Stimulated activated CD4-positive, alpha-beta T cell treated with anti-CD3 and anti-CD28 coated beads, Interleukin-12 subunit alpha, Interleukin-12 subunit beta, amount 100 ng/mL, for 4 hours (primary cell): ENCODE measurements at regions not wholly inside any gene's neighbourhood (a gene's known extent, or its start where the extent isn't known, plus 50 kb on each side); places are given as distances from the start of the nearest gene placed in this dataset.

Source experiments
- DNase-seq: peaks from one replicate; pipeline ENCODE4 v3.0.0-alpha.2; 2020

- DNase-seq = no peak
Measured at GRCh38 chr20:6886065-6886729, 118.7 kb downstream of the BMP2 start.

GRCh38 chr20:6887966-6888365 is 120.5 kb downstream of the BMP2 start:
- DNase-seq = no peak

GRCh38 chr20:6888736-6889395 is 121.4 kb downstream of the BMP2 start:
- no peak for DNase-seq

GRCh38 chr20:6892724-6893123 is 125.2 kb downstream of the BMP2 start:
- DNase-seq = no peak

- DNase-seq = no peak
Measured at GRCh38 chr20:6898928-6899327, 131.4 kb downstream of the BMP2 start.

GRCh38 chr20:6906871-6907270 is 139.4 kb downstream of the BMP2 start:
- no peak for DNase-seq

- no peak for DNase-seq
Measured at GRCh38 chr20:6908673-6909072, 141.2 kb downstream of the BMP2 start.

GRCh38 chr20:6909608-6910007 is 142.1 kb downstream of the BMP2 start:
- DNase-seq = no peak

GRCh38 chr20:6914986-6915385 is 147.5 kb downstream of the BMP2 start:
- no peak for DNase-seq

GRCh38 chr20:6916938-6917337 is 149.5 kb downstream of the BMP2 start:
- no peak for DNase-seq

GRCh38 chr20:6919792-6920468 is 152.4 kb downstream of the BMP2 start:
- no peak for DNase-seq

- DNase-seq = no peak
Measured at GRCh38 chr20:6920991-6921613, 153.6 kb downstream of the BMP2 start.

GRCh38 chr20:6921717-6922386 is 154.4 kb downstream of the BMP2 start:
- DNase-seq = no peak

- DNase-seq = no peak
Measured at GRCh38 chr20:6924681-6925080, 157.2 kb downstream of the BMP2 start.

- DNase-seq = no peak
Measured at GRCh38 chr20:6925744-6926278, 158.3 kb downstream of the BMP2 start.

- DNase-seq = no peak
Measured at GRCh38 chr20:6940048-6940447, 172.6 kb downstream of the BMP2 start.

GRCh38 chr20:6940876-6941275 is 173.4 kb downstream of the BMP2 start:
- no peak for DNase-seq

- no peak for DNase-seq
Measured at GRCh38 chr20:6941571-6941970, 174.1 kb downstream of the BMP2 start.

- no peak for DNase-seq
Measured at GRCh38 chr20:6942266-6942665, 174.8 kb downstream of the BMP2 start.

GRCh38 chr20:6944292-6944691 is 176.8 kb downstream of the BMP2 start:
- DNase-seq = no peak

- no peak for DNase-seq
Measured at GRCh38 chr20:6953611-6954010, 186.1 kb downstream of the BMP2 start.

- no peak for DNase-seq
Measured at GRCh38 chr20:6954219-6954618, 186.7 kb downstream of the BMP2 start.

- DNase-seq = no peak
Measured at GRCh38 chr20:6956056-6956455, 188.6 kb downstream of the BMP2 start.
